ENCODE measurements at regions not wholly inside any gene's neighbourhood (a gene's known extent, or its start where the extent isn't known, plus 50 kb on each side); places are given as distances from the start of the nearest gene placed in this dataset.

- no peak overlapping the region for H3K4me3 ChIP-seq (ENCODE audit: low read depth, low read length)
- TF ChIP-seq CTCF (IDR thresholded peaks at IDR 0.05; ENCODE audit: insufficient read depth, low read depth, low read length) = no peak
- no peak for DNase-seq (ENCODE audit: low read depth)
Observed at GRCh38 chr2:16279641-16280040, 339.3 kb downstream of the MYCN start.

GRCh38 chr2:16279201-16279570 lies 338.8 kb downstream of the MYCN start:
- no peak overlapping the region for H3K4me3 ChIP-seq (ENCODE audit: low read depth, low read length)
- no peak for TF ChIP-seq CTCF (IDR thresholded peaks at IDR 0.05; ENCODE audit: insufficient read depth, low read depth, low read length)
- no peak for DNase-seq (ENCODE audit: low read depth)

- TF ChIP-seq CTCF (IDR thresholded peaks at IDR 0.05; ENCODE audit: insufficient read depth, low read depth, low read length) = no peak
- no peak overlapping the region for H3K4me3 ChIP-seq (ENCODE audit: low read depth, low read length)
- DNase-seq (ENCODE audit: low read depth) = no peak
Observed at GRCh38 chr2:16278421-16279200, 338.3 kb downstream of the MYCN start.

GRCh38 chr2:16277117-16277516 lies 336.8 kb downstream of the MYCN start:
- H3K4me3 ChIP-seq (ENCODE audit: low read depth, low read length) = no peak overlapping the region
- TF ChIP-seq CTCF (IDR thresholded peaks at IDR 0.05; ENCODE audit: insufficient read depth, low read depth, low read length) = no peak
- DNase-seq (ENCODE audit: low read depth) = no peak

GRCh38 chr2:16275661-16276060 lies 335.3 kb downstream of the MYCN start:
- no peak for TF ChIP-seq CTCF (IDR thresholded peaks at IDR 0.05; ENCODE audit: insufficient read depth, low read depth, low read length)
- H3K4me3 ChIP-seq (ENCODE audit: low read depth, low read length) = no peak overlapping the region
- DNase-seq (ENCODE audit: low read depth) = no peak

GRCh38 chr2:16275131-16275530 lies 334.8 kb downstream of the MYCN start:
- H3K4me3 ChIP-seq (ENCODE audit: low read depth, low read length) = no peak overlapping the region
- no peak for TF ChIP-seq CTCF (IDR thresholded peaks at IDR 0.05; ENCODE audit: insufficient read depth, low read depth, low read length)
- no peak for DNase-seq (ENCODE audit: low read depth)

GRCh38 chr2:16273111-16273510 lies 332.8 kb downstream of the MYCN start:
- H3K4me3 ChIP-seq (ENCODE audit: low read depth, low read length) = no peak overlapping the region
- TF ChIP-seq CTCF (IDR thresholded peaks at IDR 0.05; ENCODE audit: insufficient read depth, low read depth, low read length) = no peak
- DNase-seq (ENCODE audit: low read depth) = no peak
